22Rv1 (cell line): ENCODE measurements at regions not wholly inside any gene's neighbourhood (a gene's known extent, or its start where the extent isn't known, plus 50 kb on each side); places are given as distances from the start of the nearest gene placed in this dataset.

Source experiments
- H3K27ac ChIP-seq: fragments of 450-650 bp; 2 replicates; pipeline ENCODE4 v1.5.1; 2017
- CTCF ChIP-seq: fragments of 450-650 bp; IDR thresholded peaks from 2 replicates; pipeline ENCODE4 v1.5.1; 2017; ENCODE audit warnings: mild to moderate bottlenecking
- ZFX ChIP-seq: fragments of 450-650 bp; IDR thresholded peaks from 2 replicates; pipeline ENCODE4 v1.6.1; 2017; ENCODE audit warnings: antibody characterized with exemption, borderline replicate concordance

GRCh38 chr12:89080793-89081465 lies 271.4 kb downstream of the DUSP6 start:
- TF ChIP-seq CTCF (no peak), ZFX (no peak)
- no peak overlapping the region for H3K27ac ChIP-seq

- H3K27ac ChIP-seq: no peak overlapping the region
- TF ChIP-seq ZFX: no peak
- TF ChIP-seq CTCF: no peak
Observed at GRCh38 chr12:89075880-89076540, 276.3 kb downstream of the DUSP6 start.

GRCh38 chr12:89073659-89074058 lies 278.6 kb downstream of the DUSP6 start:
- TF ChIP-seq ZFX: no peak
- no peak for TF ChIP-seq CTCF
- H3K27ac ChIP-seq: peak overlapping the region; percentile 78

GRCh38 chr12:89073027-89073398 lies 279.3 kb downstream of the DUSP6 start:
- TF ChIP-seq ZFX (no peak), CTCF (no peak)
- H3K27ac ChIP-seq: peak overlapping the region; percentile 78

GRCh38 chr12:89072294-89073026 lies 279.8 kb downstream of the DUSP6 start:
- H3K27ac ChIP-seq: peak overlapping the region; percentile 78
- TF ChIP-seq ZFX (no peak), CTCF (no peak)

- no peak overlapping the region for H3K27ac ChIP-seq
- TF ChIP-seq ZFX (no peak), CTCF (no peak)
Observed at GRCh38 chr12:89070603-89071002, 281.7 kb downstream of the DUSP6 start.

GRCh38 chr12:89069431-89069830 lies 282.9 kb downstream of the DUSP6 start:
- H3K27ac ChIP-seq: no peak overlapping the region
- TF ChIP-seq ZFX (no peak), CTCF (no peak)
